ENCODE measurements at regions not wholly inside any gene's neighbourhood (a gene's known extent, or its start where the extent isn't known, plus 50 kb on each side); places are given as distances from the start of the nearest gene placed in this dataset.

GRCh38 chr10:29850371-29850770, 209.0 kb downstream of the JCAD start:
- DNase-seq, result no peak

GRCh38 chr10:29849886-29850285, 209.5 kb downstream of the JCAD start:
- DNase-seq, result no peak

GRCh38 chr10:29849126-29849833, 210.1 kb downstream of the JCAD start:
- DNase-seq, result no peak

GRCh38 chr10:29846881-29847280, 212.1 kb upstream of the SVIL start:
- no peak for DNase-seq

- DNase-seq, result no peak
Observed at GRCh38 chr10:29845166-29845565, 210.4 kb upstream of the SVIL start.

- no peak for DNase-seq
Observed at GRCh38 chr10:29843143-29843542, 208.4 kb upstream of the SVIL start.

- peak; percentile 89 for DNase-seq
Observed at GRCh38 chr10:29841724-29842649, 207.2 kb upstream of the SVIL start.

- DNase-seq, result no peak
Observed at GRCh38 chr10:29840516-29841276, 205.9 kb upstream of the SVIL start.

- DNase-seq, result no peak
Observed at GRCh38 chr10:29839826-29840515, 205.2 kb upstream of the SVIL start.

GRCh38 chr10:29838539-29838938, 203.8 kb upstream of the SVIL start:
- no peak for DNase-seq

GRCh38 chr10:29837586-29837985, 202.8 kb upstream of the SVIL start:
- no peak for DNase-seq

GRCh38 chr10:29836396-29836795, 201.6 kb upstream of the SVIL start:
- no peak for DNase-seq

GRCh38 chr10:29835055-29835454, 200.3 kb upstream of the SVIL start:
- DNase-seq, result no peak

- DNase-seq, result no peak
Observed at GRCh38 chr10:29830531-29831512, 196.1 kb upstream of the SVIL start.

- no peak for DNase-seq
Observed at GRCh38 chr10:29829776-29830175, 195.0 kb upstream of the SVIL start.

GRCh38 chr10:29828956-29829355, 194.2 kb upstream of the SVIL start:
- DNase-seq, result no peak

GRCh38 chr10:29828440-29828894, 193.7 kb upstream of the SVIL start:
- DNase-seq, result no peak

GRCh38 chr10:29827512-29827911, 192.7 kb upstream of the SVIL start:
- no peak for DNase-seq

GRCh38 chr10:29826801-29827450, 192.2 kb upstream of the SVIL start:
- DNase-seq, result no peak

GRCh38 chr10:29826221-29826620, 191.4 kb upstream of the SVIL start:
- no peak for DNase-seq

GRCh38 chr10:29823553-29824080, 188.8 kb upstream of the SVIL start:
- no peak for DNase-seq
